GM12878 (cell line): ENCODE measurements at regions not wholly inside any gene's neighbourhood (a gene's known extent, or its start where the extent isn't known, plus 50 kb on each side); places are given as distances from the start of the nearest gene placed in this dataset.

Experiments used
- ATAC-seq: fragments of 200-7000 bp; cut with Tn5 transposase; 3 replicates; pipeline ENCODE4 v1.9.1; 2020; ENCODE audit warnings: mild to moderate bottlenecking, moderate library complexity
- BruUV-seq: library from RNA; stranded (reverse); fragments of 400-500 nt; replicated peaks from 2 replicates; lab custom pipeline; 2021; lab: Mats Ljungman, UMichigan
- CTCF ChIA-PET: fragments of 300-600 bp; sonication (Branson Sonifier 250); formaldehyde crosslinking; extraction: SDS; loops from one replicate; lab custom pipeline; 2021; ENCODE audit warnings: inconsistent platforms; lab: Yijun Ruan, JAX
- POLR2A ChIA-PET: fragments of 350-600 bp; formaldehyde crosslinking; extraction: SDS; loops from one replicate; lab custom pipeline; 2021; ENCODE audit warnings: inconsistent platforms; lab: Charles Lee
- RAD21 ChIA-PET: fragments of 300-600 bp; sonication (Branson Sonifier 250); formaldehyde crosslinking; loops from one replicate; lab custom pipeline; 2023; ENCODE audit warnings: antibody characterized with exemption; ENCODE audit not compliant: unreplicated experiment; lab: Charles Lee
- SMC1A ChIA-PET: fragments of 300-600 bp; sonication (Branson Sonifier 250); formaldehyde crosslinking; loops from one replicate; lab custom pipeline; 2023; ENCODE audit not compliant: unreplicated experiment, uncharacterized antibody; lab: Charles Lee
- DNase-seq: peaks from one replicate; pipeline ENCODE4 v3.0.0-alpha.2; 2011; ENCODE audit warnings: low read depth, low spot score
- FAIRE-seq: peaks from 3 replicates; lab custom pipeline; 2011; peaks lifted over from hg19 to GRCh38; lab: Jason Lieb, UNC
- H2AFZ ChIP-seq: 2 replicates; pipeline ENCODE4 v1.6.0; 2011; ENCODE audit warnings: low read depth, low read length, control low read depth; ENCODE audit not compliant: control insufficient read depth
- H3K27ac ChIP-seq: 2 replicates; pipeline ENCODE4 v1.5.1; 2011; ENCODE audit warnings: control low read depth; ENCODE audit not compliant: control insufficient read depth, insufficient read depth
- H3K27me3 ChIP-seq, 2 experiments: replicated peaks in 1 of 2; 2 replicates each; pipeline versions ENCODE4 v1.6.0 to v1.6.1; 2011; ENCODE audit warnings: low read length in 1 of 2; ENCODE audit not compliant: control insufficient read depth in 2 of 2, insufficient read depth in 2 of 2
- H3K36me3 ChIP-seq, 2 experiments: 2 replicates each; pipeline ENCODE4 v1.5.1; 2011; ENCODE audit warnings: low read length in 1 of 2; ENCODE audit not compliant: control insufficient read depth in 2 of 2, insufficient read depth in 2 of 2
- H3K4me1 ChIP-seq: 2 replicates; pipeline ENCODE4 v1.6.1; 2011; ENCODE audit warnings: mild to moderate bottlenecking, low read length, moderate library complexity, mixed read lengths; ENCODE audit not compliant: control insufficient read depth, insufficient read depth
- H3K4me2 ChIP-seq: 2 replicates; pipeline ENCODE4 v1.6.0; 2011; ENCODE audit warnings: control low read depth; ENCODE audit not compliant: control insufficient read depth, insufficient read depth
- H3K4me3 ChIP-seq: fragments of 200-600 bp; sonication (generic); 2 replicates; pipeline ENCODE4 v1.5.1; 2016
- H3K79me2 ChIP-seq: 2 replicates; pipeline ENCODE4 v1.6.0; 2011; ENCODE audit warnings: low read length; ENCODE audit not compliant: control insufficient read depth, insufficient read depth
- H3K9ac ChIP-seq: 2 replicates; pipeline ENCODE4 v1.8.0; 2011; ENCODE audit warnings: low read length, control low read depth, mixed read lengths; ENCODE audit not compliant: control insufficient read depth, insufficient read depth
- H3K9me3 ChIP-seq: replicated peaks from 3 replicates; pipeline ENCODE4 v1.5.1; 2011; ENCODE audit warnings: mild to moderate bottlenecking, low read length; ENCODE audit not compliant: control insufficient read depth, insufficient read depth
- H4K20me1 ChIP-seq: 2 replicates; pipeline ENCODE4 v1.6.0; 2011; ENCODE audit not compliant: control insufficient read depth, insufficient read depth
- BMI1 ChIP-seq: fragments of 450-650 bp; IDR thresholded peaks from 2 replicates; pipeline ENCODE4 v1.6.1; 2016; ENCODE audit warnings: mild to moderate bottlenecking, moderate library complexity, borderline replicate concordance
- CREM ChIP-seq: IDR thresholded peaks from 2 replicates; pipeline ENCODE4 v1.6.1; 2014; ENCODE audit warnings: antibody characterized with exemption, low read depth
- E4F1 ChIP-seq: fragments of 450-650 bp; IDR thresholded peaks from 2 replicates; pipeline ENCODE4 v1.6.1; 2018; ENCODE audit warnings: borderline replicate concordance, mild to moderate bottlenecking; ENCODE audit not compliant: partially characterized antibody
- EGR1 ChIP-seq, 2 experiments: IDR thresholded peaks; 1 replicate in 1 of 2; 2 replicates in 1 of 2; pipeline ENCODE4 v1.6.1; 2011 to 2012; ENCODE audit warnings: low read depth in 2 of 2, low read length in 2 of 2, borderline replicate concordance in 1 of 2, mild to moderate bottlenecking in 1 of 2, moderate library complexity in 1 of 2
- IKZF1 ChIP-seq: fragments of 450-650 bp; conservative IDR thresholded peaks from 2 replicates; pipeline ENCODE4 v1.6.1; 2017; ENCODE audit warnings: antibody characterized with exemption, mild to moderate bottlenecking
- JUND ChIP-seq: IDR thresholded peaks from 2 replicates; pipeline ENCODE4 v1.6.1; 2012; ENCODE audit warnings: low read depth, mild to moderate bottlenecking, low read length, improper control_type of control experiment, moderate library complexity
- NR2C2 ChIP-seq: IDR thresholded peaks from 2 replicates; pipeline ENCODE4 v1.6.1; 2011; ENCODE audit warnings: borderline replicate concordance, low read depth; ENCODE audit not compliant: control insufficient read depth, insufficient read length
- PBX3 ChIP-seq: IDR thresholded peaks from 2 replicates; pipeline ENCODE4 v1.6.1; 2011; ENCODE audit warnings: mild to moderate bottlenecking, low read depth, low read length, moderate library complexity; ENCODE audit not compliant: insufficient replicate concordance
- SP1 ChIP-seq: IDR thresholded peaks from one replicate; pipeline ENCODE4 v1.6.1; 2011; ENCODE audit warnings: low read depth, low read length
- YY1 ChIP-seq: IDR thresholded peaks from 2 replicates; pipeline ENCODE4 v1.6.1; 2011; ENCODE audit warnings: low read depth, mild to moderate bottlenecking, low read length
- in situ Hi-C: fragments of 300-500 bp; cut with MboI; formaldehyde crosslinking; loops from 9 replicates; pipeline ENCODE4 v1.14.3; 2018; ENCODE audit warnings: mixed read lengths
- intact Hi-C: fragments of 100-400 bp; cut with micrococcal nuclease; formaldehyde crosslinking; loops from one replicate; pipeline ENCODE4 v1.14.2; 2022; ENCODE audit not compliant: unreplicated experiment
- TF ChIP-seq, protein P1 (sequence below): fragments of 450-650 bp; IDR thresholded peaks from 2 replicates; pipeline ENCODE4 v1.6.1; 2017; ENCODE audit warnings: borderline replicate concordance
- TF ChIP-seq, protein P2 (sequence below): fragments of 450-650 bp; IDR thresholded peaks from 2 replicates; pipeline ENCODE4 v1.6.1; 2017; ENCODE audit warnings: mild to moderate bottlenecking, moderate library complexity

DNA sequence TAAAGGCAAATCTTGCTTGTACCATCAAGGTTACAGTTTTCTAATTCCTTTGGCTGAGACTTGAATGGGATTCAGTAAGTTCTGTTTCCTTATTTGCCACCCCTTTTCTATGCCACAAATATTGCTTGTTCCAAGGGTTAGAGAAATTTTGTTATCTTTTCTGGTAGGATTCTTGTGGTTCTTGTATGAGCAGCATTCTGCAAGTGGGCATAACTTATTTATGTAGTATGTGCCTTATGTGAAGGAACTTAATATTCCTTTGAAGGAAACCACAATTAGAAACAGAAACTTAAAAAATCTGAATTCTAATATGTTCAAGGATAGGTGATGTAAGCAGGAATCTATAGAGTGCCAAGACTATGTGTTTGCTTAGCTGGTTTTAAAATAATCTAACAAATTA is 53.1 kb upstream of the TSPAN5 start:
- no peak overlapping the region for H3K4me3 ChIP-seq
- in situ Hi-C loops = no loop called here
- FAIRE-seq = no peak
- DNase-seq = no peak
- no peak for ATAC-seq
- H2AFZ ChIP-seq = no peak overlapping the region
- H3K9me3 ChIP-seq = no peaks in the 10 kb centered on the region; the same call in 2 of the 3 replicates
- H3K27ac ChIP-seq = no peak overlapping the region
- ChIA-PET RAD21 (no interaction called here), SMC1A (interaction anchor here (1.4 kb wide), 1 partner anchor 20 kb away, joined by 4 read pairs; no protein-coding TSS in a partner anchor), CTCF (no interaction called here), POLR2A (no interaction called here)
- no peaks in the 10 kb centered on the region for H3K36me3 ChIP-seq
- intact Hi-C loops = no loop called here
- no peaks in the 10 kb centered on the region for H3K27me3 ChIP-seq
- H3K4me2 ChIP-seq = no peak overlapping the region
- H3K4me1 ChIP-seq = no peaks in the 10 kb centered on the region
- H3K79me2 ChIP-seq = no peaks in the 10 kb centered on the region
- no peaks in the 10 kb centered on the region for H4K20me1 ChIP-seq
- BruUV-seq = no TSS peak
- no peak overlapping the region for H3K9ac ChIP-seq
- TF ChIP-seq, protein P1, sequence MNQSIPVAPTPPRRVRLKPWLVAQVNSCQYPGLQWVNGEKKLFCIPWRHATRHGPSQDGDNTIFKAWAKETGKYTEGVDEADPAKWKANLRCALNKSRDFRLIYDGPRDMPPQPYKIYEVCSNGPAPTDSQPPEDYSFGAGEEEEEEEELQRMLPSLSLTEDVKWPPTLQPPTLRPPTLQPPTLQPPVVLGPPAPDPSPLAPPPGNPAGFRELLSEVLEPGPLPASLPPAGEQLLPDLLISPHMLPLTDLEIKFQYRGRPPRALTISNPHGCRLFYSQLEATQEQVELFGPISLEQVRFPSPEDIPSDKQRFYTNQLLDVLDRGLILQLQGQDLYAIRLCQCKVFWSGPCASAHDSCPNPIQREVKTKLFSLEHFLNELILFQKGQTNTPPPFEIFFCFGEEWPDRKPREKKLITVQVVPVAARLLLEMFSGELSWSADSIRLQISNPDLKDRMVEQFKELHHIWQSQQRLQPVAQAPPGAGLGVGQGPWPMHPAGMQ = no peak
- TF ChIP-seq JUND (no peak), EGR1 (IDR thresholded peaks at IDR 0.05; ENCODE audit: borderline replicate concordance in 1 of 2, low read depth in 2 of 2, low read length in 2 of 2) (no peak), E4F1 (no peak), CREM (no peak), BMI1 (no peak), PBX3 (no peak), NR2C2 (no peak), SP1 (no peak), YY1 (no peak), IKZF1 (no peak)
- TF ChIP-seq, protein P2, sequence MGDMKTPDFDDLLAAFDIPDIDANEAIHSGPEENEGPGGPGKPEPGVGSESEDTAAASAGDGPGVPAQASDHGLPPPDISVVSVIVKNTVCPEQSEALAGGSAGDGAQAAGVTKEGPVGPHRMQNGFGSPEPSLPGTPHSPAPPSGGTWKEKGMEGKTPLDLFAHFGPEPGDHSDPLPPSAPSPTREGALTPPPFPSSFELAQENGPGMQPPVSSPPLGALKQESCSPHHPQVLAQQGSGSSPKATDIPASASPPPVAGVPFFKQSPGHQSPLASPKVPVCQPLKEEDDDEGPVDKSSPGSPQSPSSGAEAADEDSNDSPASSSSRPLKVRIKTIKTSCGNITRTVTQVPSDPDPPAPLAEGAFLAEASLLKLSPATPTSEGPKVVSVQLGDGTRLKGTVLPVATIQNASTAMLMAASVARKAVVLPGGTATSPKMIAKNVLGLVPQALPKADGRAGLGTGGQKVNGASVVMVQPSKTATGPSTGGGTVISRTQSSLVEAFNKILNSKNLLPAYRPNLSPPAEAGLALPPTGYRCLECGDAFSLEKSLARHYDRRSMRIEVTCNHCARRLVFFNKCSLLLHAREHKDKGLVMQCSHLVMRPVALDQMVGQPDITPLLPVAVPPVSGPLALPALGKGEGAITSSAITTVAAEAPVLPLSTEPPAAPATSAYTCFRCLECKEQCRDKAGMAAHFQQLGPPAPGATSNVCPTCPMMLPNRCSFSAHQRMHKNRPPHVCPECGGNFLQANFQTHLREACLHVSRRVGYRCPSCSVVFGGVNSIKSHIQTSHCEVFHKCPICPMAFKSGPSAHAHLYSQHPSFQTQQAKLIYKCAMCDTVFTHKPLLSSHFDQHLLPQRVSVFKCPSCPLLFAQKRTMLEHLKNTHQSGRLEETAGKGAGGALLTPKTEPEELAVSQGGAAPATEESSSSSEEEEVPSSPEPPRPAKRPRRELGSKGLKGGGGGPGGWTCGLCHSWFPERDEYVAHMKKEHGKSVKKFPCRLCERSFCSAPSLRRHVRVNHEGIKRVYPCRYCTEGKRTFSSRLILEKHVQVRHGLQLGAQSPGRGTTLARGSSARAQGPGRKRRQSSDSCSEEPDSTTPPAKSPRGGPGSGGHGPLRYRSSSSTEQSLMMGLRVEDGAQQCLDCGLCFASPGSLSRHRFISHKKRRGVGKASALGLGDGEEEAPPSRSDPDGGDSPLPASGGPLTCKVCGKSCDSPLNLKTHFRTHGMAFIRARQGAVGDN = no peak
